ENCODE measurements at regions not wholly inside any gene's neighbourhood (a gene's known extent, or its start where the extent isn't known, plus 50 kb on each side); places are given as distances from the start of the nearest gene placed in this dataset.

DNA sequence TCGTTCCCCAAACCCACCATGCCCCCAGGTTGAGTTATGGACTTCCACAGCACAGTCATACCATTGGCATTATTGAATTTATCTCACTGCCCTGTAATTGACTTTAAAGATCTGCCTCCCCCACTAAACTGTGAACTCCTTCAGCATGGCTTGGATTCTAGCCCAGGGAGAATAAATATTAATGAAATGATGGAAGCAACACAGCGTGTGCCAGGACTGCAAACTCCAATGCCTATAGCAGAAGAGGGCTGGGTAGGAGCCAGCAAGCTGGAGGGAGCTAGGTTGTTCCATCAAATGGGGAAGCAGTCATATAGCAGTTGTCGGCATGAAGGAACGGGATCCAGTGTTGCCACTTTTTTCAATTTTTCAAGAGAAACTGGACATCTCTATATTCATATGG is 69.0 kb upstream of the MSX2 start:
- H3K9me3 ChIP-seq, result no peaks in the 10 kb centered on the region
- no peaks in the 10 kb centered on the region for H3K36me3 ChIP-seq
- TF ChIP-seq, protein P1, sequence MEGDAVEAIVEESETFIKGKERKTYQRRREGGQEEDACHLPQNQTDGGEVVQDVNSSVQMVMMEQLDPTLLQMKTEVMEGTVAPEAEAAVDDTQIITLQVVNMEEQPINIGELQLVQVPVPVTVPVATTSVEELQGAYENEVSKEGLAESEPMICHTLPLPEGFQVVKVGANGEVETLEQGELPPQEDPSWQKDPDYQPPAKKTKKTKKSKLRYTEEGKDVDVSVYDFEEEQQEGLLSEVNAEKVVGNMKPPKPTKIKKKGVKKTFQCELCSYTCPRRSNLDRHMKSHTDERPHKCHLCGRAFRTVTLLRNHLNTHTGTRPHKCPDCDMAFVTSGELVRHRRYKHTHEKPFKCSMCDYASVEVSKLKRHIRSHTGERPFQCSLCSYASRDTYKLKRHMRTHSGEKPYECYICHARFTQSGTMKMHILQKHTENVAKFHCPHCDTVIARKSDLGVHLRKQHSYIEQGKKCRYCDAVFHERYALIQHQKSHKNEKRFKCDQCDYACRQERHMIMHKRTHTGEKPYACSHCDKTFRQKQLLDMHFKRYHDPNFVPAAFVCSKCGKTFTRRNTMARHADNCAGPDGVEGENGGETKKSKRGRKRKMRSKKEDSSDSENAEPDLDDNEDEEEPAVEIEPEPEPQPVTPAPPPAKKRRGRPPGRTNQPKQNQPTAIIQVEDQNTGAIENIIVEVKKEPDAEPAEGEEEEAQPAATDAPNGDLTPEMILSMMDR (IDR thresholded peaks at IDR 0.05), result no peak
- no peaks in the 10 kb centered on the region for H3K4me1 ChIP-seq
- no peak overlapping the region for H3K27ac ChIP-seq
- no peak for DNase-seq (ENCODE audit: low spot score)
- no peak overlapping the region for H3K4me3 ChIP-seq
- H3K27me3 ChIP-seq, result no peaks in the 10 kb centered on the region

GRCh38 chr5:174664180-174664850 is 60.1 kb upstream of the MSX2 start:
- Histone ChIP-seq H3K36me3 (no peaks in the 10 kb centered on the region), H3K4me3 (no peak overlapping the region), H3K4me1 (no peaks in the 10 kb centered on the region), H3K9me3 (peaks cover 0 to 10% of the 10 kb centered on the region in 2 donors), H3K27ac (no peak overlapping the region), H3K27me3 (no peaks in the 10 kb centered on the region)
- TF ChIP-seq, protein P1 (IDR thresholded peaks at IDR 0.05), result no peak
- DNase-seq (ENCODE audit: low spot score), result no peak

DNA sequence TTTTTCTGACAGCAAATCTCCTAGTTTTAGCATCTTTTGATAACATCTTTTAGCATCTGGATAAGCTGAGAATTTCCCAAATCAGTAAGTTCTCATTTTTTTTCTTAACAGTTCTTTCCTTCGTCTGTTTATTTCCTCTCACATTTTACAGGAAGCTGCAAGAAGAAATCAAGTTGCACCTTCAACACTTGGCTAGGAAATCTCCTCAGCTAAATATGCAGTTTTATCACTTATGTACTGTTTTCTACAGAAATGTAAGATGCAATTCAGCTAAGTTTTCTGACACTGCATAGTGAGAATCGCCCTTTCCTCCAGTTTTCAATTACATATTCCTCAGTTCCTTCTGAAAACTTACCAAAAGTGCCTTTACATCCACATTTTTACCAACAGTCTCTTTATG is 59.0 kb upstream of the MSX2 start:
- H3K9me3 ChIP-seq, result peaks cover 0 to 10% of the 10 kb centered on the region in 2 donors
- H3K4me3 ChIP-seq, result no peak overlapping the region
- no peak overlapping the region for H3K27ac ChIP-seq
- TF ChIP-seq, protein P1 (IDR thresholded peaks at IDR 0.05), result no peak
- H3K36me3 ChIP-seq, result no peaks in the 10 kb centered on the region
- no peak for DNase-seq (ENCODE audit: low spot score)
- H3K27me3 ChIP-seq, result no peaks in the 10 kb centered on the region
- no peaks in the 10 kb centered on the region for H3K4me1 ChIP-seq

- Histone ChIP-seq H3K27ac (no peak overlapping the region), H3K36me3 (no peaks in the 10 kb centered on the region), H3K27me3 (no peaks in the 10 kb centered on the region), H3K4me1 (no peaks in the 10 kb centered on the region), H3K4me3 (no peak overlapping the region), H3K9me3 (peaks cover 0 to 10% of the 10 kb centered on the region in 2 donors)
- TF ChIP-seq, protein P1 (IDR thresholded peaks at IDR 0.05), result no peak
- DNase-seq (ENCODE audit: low spot score), result no peak
Observed at GRCh38 chr5:174667526-174667925, 56.9 kb upstream of the MSX2 start.

GRCh38 chr5:174668349-174668748 is 56.0 kb upstream of the MSX2 start:
- H3K4me3 ChIP-seq, result no peak overlapping the region
- H3K4me1 ChIP-seq, result no peaks in the 10 kb centered on the region
- TF ChIP-seq, protein P1 (IDR thresholded peaks at IDR 0.05), result no peak
- H3K36me3 ChIP-seq, result no peaks in the 10 kb centered on the region
- H3K27ac ChIP-seq, result no peak overlapping the region
- no peak for DNase-seq (ENCODE audit: low spot score)
- no peaks in the 10 kb centered on the region for H3K27me3 ChIP-seq
- H3K9me3 ChIP-seq, result peaks cover 0 to 10% of the 10 kb centered on the region in 2 donors
